NCI-H2029 (cell line): ENCODE measurements at regions not wholly inside any gene's neighbourhood (a gene's known extent, or its start where the extent isn't known, plus 50 kb on each side); places are given as distances from the start of the nearest gene placed in this dataset.

Experiments used
- DNase-seq: peaks from one replicate; lab custom pipeline; 2025; lab: John Stamatoyannopoulos, UW

DNA sequence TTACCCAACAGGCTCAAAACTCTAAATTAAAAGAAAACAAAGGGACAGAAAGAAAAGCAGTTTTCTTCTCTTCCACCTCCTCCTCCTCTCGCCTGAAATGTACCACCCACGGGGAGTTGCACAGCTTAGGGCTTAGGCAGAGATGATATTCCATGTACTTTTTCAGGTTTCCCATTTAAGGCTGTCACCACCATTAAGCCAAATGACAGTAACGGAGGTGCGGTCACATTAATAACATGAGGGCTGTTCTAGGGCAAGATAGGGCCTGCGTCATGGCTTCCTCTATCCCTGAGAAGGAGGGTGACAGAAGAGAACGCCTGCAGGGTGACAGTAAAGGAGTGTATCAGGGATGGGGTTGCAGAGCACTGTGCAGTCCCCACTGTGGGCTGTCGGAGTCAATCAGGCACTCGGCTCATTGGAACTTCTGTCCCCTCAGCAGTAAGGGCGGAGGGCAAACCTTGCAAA, 51.7 kb upstream of the TJP1 start:
- no peak for DNase-seq

DNA sequence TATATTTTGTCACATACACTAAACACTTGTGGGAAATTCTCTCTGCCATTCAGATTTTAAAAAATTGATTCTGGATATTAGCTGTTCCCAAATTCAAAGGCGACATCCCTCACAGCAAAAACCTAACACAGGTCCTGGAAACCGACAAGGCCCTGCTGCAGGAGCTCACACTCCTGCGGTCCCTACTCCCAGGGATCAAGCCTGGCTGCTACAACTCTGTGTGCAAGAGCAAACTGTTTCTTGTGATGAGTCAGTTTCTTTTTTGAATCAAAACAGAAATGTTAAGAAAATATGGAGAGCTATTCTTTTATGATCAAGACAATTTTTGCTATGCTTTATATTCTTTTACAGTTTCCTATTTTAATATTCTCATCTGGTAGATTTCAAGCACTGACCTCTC, 51.0 kb upstream of the TJP1 start:
- DNase-seq, result no peak

DNA sequence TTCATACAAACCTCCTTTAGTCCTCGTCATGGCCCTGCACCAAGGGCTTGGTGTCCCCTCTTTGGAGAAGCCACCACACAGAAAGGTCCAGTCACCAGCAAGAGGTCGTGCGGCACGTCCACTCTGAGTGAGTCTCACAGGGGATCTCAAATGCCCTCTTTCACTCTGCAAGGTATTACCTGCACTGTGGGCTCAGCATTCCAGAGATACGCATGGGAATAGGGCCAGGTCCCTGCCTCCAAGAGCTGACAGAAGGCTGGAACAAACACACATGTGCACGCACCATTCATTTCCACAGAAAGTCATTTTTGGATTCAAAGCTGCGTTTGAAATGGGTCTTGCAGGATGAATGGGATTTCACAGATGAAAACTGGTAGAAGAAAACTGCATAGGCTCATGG, 50.4 kb upstream of the TJP1 start:
- no peak for DNase-seq
